Activated gamma-delta T cell treated with Interleukin-2 at 50 U/mL for 16 hours (primary cell): ENCODE measurements at regions not wholly inside any gene's neighbourhood (a gene's known extent, or its start where the extent isn't known, plus 50 kb on each side); places are given as distances from the start of the nearest gene placed in this dataset.
"Not testable (repeated sequence)": the region's sequence is repeated elsewhere in the genome, so short reads cannot be mapped to it uniquely, and the experiment has no call there.

Experiments used
- DNase-seq: peaks from one replicate; pipeline ENCODE4 v3.0.0-alpha.2; 2020

- no peak for DNase-seq
Observed at GRCh38 chr6:6414931-6415330, 94.5 kb upstream of the F13A1 start.

DNA sequence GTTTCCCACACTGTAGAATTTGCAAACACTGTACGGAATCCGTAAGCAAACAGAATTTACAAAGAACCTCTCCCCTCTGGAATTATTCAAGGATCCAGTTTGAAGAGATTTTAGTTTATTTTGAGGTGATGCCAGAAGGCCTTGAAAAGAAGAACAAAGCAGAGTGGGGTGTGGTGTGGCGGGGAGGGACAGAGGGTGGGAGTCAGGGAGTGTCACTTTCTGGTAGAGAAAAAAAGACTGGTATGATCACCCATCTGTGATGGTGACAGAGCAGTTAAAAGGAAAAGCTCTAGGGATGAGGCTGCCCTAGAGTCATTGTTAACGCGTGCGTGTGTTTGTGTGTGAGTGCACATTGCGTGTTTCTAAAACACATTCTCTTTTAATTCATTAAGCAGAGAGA lies 97.0 kb upstream of the F13A1 start:
- DNase-seq = no peak

DNA sequence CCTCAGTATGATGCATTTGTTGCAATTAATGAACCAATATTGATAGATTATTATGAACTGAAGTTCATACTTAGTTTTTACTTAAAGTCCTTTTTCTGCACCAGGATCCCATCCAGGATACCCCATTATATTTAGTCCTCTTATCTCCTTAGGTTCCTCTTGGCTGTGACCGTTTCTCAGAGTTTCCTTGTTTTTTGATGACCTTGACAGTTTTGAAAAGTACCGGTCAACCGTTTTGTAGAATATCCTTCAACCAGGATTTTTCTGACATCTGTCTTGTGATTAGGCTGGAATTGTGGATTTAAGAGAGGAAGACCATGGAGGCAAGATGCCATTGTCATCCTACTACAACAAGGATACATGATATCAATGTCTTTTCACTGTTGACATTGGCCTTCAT lies 98.0 kb upstream of the F13A1 start:
- DNase-seq = no peak

DNA sequence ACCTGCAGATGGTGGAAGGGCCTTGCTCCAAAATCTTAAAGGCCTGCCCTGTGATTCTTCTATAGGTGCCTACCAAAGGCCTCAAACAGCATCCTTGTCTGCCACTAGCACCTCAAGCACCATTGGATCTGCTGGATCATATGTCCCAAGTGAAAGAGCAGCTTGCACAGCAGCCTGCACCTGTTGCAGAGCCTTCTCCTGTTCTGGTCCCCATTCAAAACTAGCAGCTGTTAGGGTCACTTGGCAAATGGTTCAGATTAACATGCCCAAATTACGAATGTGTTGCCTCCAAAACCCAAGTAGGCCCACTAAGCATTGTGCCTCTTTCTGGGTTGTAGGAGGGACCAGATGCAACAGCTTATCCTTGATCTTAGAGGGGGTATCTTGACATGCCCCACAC lies 99.6 kb upstream of the F13A1 start:
- no peak for DNase-seq

DNA sequence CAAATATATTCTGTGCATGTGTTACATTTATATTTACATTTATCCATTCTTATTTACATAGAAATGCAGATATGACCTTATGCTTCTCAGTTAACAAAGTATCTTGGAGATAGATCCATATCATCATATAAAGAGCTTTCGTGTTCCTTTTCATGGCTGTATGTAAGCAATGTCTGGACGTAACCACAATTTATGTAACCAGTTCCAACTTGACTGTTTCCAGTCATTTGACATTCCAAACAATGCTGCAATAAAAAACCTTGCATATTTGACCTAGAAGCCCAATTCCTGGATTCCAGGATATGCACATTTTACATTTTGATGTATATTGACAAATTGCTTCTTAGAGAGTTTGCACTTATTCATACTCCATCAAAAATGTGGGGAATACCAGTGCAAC lies 113.7 kb upstream of the F13A1 start:
- no peak for DNase-seq

- no peak for DNase-seq
Observed at GRCh38 chr6:6434723-6435122, 114.3 kb upstream of the F13A1 start.

- DNase-seq = no peak
Observed at GRCh38 chr6:6436366-6436765, 115.9 kb upstream of the F13A1 start.

GRCh38 chr6:6436946-6437345 lies 116.5 kb upstream of the F13A1 start:
- no peak for DNase-seq

- DNase-seq = no peak
Observed at GRCh38 chr6:6438286-6438685, 117.8 kb upstream of the F13A1 start.

GRCh38 chr6:6439778-6440177 lies 119.3 kb upstream of the F13A1 start:
- no peak for DNase-seq

DNA sequence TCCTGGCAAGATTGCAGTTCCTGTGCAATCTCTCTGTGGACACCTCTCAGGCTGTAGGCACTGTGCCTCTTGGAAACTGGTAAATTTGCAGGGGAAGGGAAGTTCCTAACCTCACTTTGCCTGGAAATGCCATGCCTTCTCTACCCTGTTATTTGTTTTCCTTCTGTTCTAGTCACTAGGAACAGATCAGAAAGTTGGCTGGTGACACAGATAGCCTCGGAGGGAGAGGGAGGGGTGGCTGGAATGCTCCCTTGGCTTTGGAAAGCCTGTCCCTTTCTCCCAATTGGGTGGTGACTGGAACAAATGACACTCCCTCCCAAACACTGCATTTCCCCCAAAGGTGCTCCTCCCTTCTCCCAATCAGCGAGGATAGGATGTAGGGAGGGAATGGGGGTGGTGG lies 131.5 kb upstream of the F13A1 start:
- DNase-seq = no peak

GRCh38 chr6:6453186-6453585 lies 132.7 kb upstream of the F13A1 start:
- DNase-seq = no peak

DNA sequence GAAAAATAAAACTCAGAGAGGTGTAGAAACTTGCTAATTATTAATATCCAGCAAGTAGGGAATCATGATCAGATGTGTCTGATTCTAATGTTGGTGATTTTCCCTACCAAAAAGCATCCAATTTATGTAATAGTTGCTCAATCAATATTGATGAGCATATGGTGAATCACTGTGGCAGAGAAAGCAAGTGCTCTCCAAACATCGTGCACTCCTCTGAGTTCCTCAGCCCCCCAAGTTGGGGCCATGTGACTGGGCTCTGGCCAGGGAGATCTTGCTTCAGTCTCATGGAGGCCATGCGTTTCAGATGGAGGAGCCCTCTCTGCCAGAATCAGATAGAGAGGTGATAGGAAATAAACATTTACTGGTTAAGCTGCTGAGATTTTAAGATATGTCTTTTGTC lies 133.2 kb upstream of the LY86 start:
- DNase-seq = no peak

DNA sequence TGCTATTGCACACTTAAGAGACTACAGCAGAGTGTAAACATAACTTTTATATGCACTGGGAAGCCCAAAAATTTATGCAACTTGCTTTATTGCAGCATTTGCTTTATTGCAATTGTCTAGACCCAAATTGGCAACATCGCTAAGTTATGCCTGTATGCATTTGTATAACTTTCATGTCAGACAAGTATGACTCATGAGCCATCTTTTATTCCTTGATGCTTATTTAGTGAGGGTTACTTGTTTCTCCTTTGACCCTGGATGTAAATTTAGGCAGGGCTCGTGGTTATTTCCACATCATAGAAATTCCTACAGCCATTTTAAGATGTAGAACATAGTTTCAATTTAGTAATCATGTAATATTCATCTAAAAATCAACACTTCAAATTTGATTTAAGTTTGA lies 130.3 kb upstream of the LY86 start:
- DNase-seq = no peak

DNA sequence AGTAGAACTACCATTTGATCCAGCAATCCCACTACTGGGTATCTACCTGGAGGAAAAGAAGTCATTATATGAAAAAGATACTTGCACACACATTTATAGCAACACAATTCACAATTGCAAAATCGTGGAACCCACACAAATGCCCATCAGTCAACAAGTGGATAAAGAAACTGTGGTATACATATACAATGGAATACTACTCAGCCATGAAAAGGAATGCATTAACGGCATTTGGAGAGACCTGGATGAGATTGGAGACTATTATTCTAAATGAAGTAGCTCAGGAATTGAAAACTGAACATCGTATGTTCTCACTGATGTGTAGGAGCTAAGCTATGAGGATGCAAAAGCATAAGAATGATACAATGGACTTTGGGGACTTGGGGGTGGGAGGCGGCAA lies 128.6 kb upstream of the LY86 start:
- DNase-seq = not testable (repeated sequence)

GRCh38 chr6:6460416-6460815 lies 128.1 kb upstream of the LY86 start:
- DNase-seq = no peak

- no peak for DNase-seq
Observed at GRCh38 chr6:6461138-6461537, 127.4 kb upstream of the LY86 start.

GRCh38 chr6:6466967-6467761 lies 121.4 kb upstream of the LY86 start:
- DNase-seq = no peak

- DNase-seq = no peak
Observed at GRCh38 chr6:6469074-6469473, 119.4 kb upstream of the LY86 start.

DNA sequence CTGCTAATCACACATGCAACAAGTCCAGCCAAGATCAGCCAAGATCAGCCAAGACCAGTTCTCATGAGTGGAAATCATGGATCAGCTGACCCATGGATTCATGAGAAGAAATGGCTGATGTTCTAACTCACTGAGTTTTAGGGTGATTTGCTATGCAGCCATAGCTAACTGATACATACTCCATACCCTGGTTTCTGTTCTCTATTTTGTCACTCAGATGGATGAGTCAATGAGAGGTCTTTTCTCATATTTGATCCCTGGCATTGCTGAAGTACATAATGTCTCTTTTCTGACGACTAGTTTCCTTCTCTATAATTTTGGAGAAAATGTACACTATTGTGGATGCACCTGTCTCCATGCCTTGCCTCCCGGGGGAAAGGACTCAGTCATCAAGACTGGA lies 118.4 kb upstream of the LY86 start:
- DNase-seq = no peak

GRCh38 chr6:6471276-6471675 lies 117.2 kb upstream of the LY86 start:
- DNase-seq = no peak

GRCh38 chr6:6474170-6474920 lies 114.2 kb upstream of the LY86 start:
- DNase-seq = no peak

- no peak for DNase-seq
Observed at GRCh38 chr6:6479785-6480184, 108.7 kb upstream of the LY86 start.

- no peak for DNase-seq
Observed at GRCh38 chr6:6482256-6482655, 106.3 kb upstream of the LY86 start.

- no peak for DNase-seq
Observed at GRCh38 chr6:6483168-6483567, 105.4 kb upstream of the LY86 start.
